Lung (tissue), 11 donors: ENCODE measurements at regions not wholly inside any gene's neighbourhood (a gene's known extent, or its start where the extent isn't known, plus 50 kb on each side); places are given as distances from the start of the nearest gene placed in this dataset.
"Not testable (repeated sequence)": the region's sequence is repeated elsewhere in the genome, so short reads cannot be mapped to it uniquely, and the experiment has no call there.

Experiments used
- ATAC-seq: fragments of 200-7000 bp; cut with Tn5 transposase; one replicate; pipeline ENCODE4 v1.9.1; 2020; ENCODE audit warnings: moderate number of reproducible peaks; ENCODE audit not compliant: insufficient read depth, low FRiP score
- DNase-seq, 3 donors: peaks; one replicate each; pipeline ENCODE4 v3.0.0-alpha.2; 2013 to 2017
- H3K27ac ChIP-seq, 2 donors: one replicate each; pipeline ENCODE4 v1.5.1; 2013; ENCODE audit warnings: mild to moderate bottlenecking in 2 of 2, moderate library complexity in 2 of 2, control low read depth in 1 of 2, inconsistent platforms in 1 of 2, low read depth in 1 of 2, low read length in 1 of 2
- H3K27me3 ChIP-seq, 3 donors: one replicate each; pipeline ENCODE4 v1.5.1; 2013; ENCODE audit warnings: low read length in 2 of 3; ENCODE audit not compliant: control insufficient read depth in 3 of 3, insufficient read depth in 3 of 3
- H3K36me3 ChIP-seq, 4 donors: one replicate each; pipeline ENCODE4 v1.5.1; 2013; ENCODE audit warnings: low read length in 4 of 4, mild to moderate bottlenecking in 1 of 4, moderate library complexity in 1 of 4; ENCODE audit not compliant: control insufficient read depth in 4 of 4, insufficient read depth in 4 of 4
- H3K4me1 ChIP-seq, 5 donors: one replicate each; pipeline ENCODE4 v1.5.1; 2013; ENCODE audit warnings: low read length in 5 of 5, mild to moderate bottlenecking in 2 of 5, moderate library complexity in 1 of 5; ENCODE audit not compliant: control insufficient read depth in 5 of 5, insufficient read depth in 5 of 5
- H3K4me3 ChIP-seq: one replicate; pipeline ENCODE4 v1.5.1; 2013; ENCODE audit warnings: mild to moderate bottlenecking, control low read depth, moderate library complexity
- H3K9ac ChIP-seq, 2 donors: one replicate each; pipeline ENCODE4 v1.5.1; 2013; ENCODE audit warnings: low read length in 2 of 2, control low read depth in 1 of 2; ENCODE audit not compliant: insufficient read depth in 1 of 2
- H3K9me3 ChIP-seq, 4 donors: one replicate each; pipeline ENCODE4 v1.5.1; 2013; ENCODE audit warnings: low read length in 3 of 4, mild to moderate bottlenecking in 1 of 4, moderate library complexity in 1 of 4; ENCODE audit not compliant: control insufficient read depth in 4 of 4, insufficient read depth in 3 of 4
- WGBS, 2 donors: extraction: QIAGEN DNeasy Blood & Tissue Kit; methylation state at CpG; one replicate each; pipeline ENCODE4 v1.1.7; 2013; 5-methylcytosine and 5-hydroxymethylcytosine counted together
- TF ChIP-seq, protein P1 (sequence below): IDR thresholded peaks from 2 replicates; pipeline ENCODE4 v1.5.1; 2012; ENCODE audit warnings: mild to moderate bottlenecking; ENCODE audit errors: control extremely low read depth, extremely low read depth
- donor health status: control.
- donor health status: control.
- donor health status: Bipolar disorder and iron deficiency.
- donor health status: healthy.
- donor health status: DM: yes; HTN: yes; CAD: no.

DNA sequence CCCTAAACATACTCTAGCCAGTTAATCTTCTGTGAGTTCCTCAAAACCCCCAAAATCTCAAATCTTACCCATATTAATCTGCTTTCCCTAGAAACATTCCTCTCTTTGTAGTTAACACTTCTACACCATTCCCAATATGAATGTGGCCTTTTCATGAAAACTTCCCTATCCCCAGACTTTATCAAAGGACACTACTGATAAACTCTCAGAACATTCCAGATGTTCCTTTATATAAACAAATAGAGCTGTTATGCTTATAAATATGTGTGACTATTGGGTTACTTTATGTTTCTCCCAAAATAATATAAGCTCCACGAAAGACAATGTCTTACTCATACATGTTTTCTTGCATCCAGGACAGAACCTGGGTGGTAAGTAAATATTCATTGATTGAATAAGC lies 205.4 kb upstream of the NFIA start:
- Histone ChIP-seq H3K9me3 (no peaks in the 10 kb centered on the region), H3K9ac (no peak overlapping the region), H3K36me3 (no peaks in the 10 kb centered on the region), H3K4me3 (no peak overlapping the region), H3K27me3 (no peaks in the 10 kb centered on the region), H3K4me1 (peaks cover 0 to 12% (median 0%) of the 10 kb centered on the region in 5 donors), H3K27ac (no peak overlapping the region)
- no peak for DNase-seq
- ATAC-seq = no peak
- 83 to 93% methylated on average over 1 of the region's 1 CpG for WGBS, 2 donors
- TF ChIP-seq, protein P1, sequence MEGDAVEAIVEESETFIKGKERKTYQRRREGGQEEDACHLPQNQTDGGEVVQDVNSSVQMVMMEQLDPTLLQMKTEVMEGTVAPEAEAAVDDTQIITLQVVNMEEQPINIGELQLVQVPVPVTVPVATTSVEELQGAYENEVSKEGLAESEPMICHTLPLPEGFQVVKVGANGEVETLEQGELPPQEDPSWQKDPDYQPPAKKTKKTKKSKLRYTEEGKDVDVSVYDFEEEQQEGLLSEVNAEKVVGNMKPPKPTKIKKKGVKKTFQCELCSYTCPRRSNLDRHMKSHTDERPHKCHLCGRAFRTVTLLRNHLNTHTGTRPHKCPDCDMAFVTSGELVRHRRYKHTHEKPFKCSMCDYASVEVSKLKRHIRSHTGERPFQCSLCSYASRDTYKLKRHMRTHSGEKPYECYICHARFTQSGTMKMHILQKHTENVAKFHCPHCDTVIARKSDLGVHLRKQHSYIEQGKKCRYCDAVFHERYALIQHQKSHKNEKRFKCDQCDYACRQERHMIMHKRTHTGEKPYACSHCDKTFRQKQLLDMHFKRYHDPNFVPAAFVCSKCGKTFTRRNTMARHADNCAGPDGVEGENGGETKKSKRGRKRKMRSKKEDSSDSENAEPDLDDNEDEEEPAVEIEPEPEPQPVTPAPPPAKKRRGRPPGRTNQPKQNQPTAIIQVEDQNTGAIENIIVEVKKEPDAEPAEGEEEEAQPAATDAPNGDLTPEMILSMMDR = no peak

GRCh38 chr1:60875138-60875537 lies 207.2 kb upstream of the NFIA start:
- ATAC-seq = no peak

GRCh38 chr1:60874718-60875117 lies 207.6 kb upstream of the NFIA start:
- Histone ChIP-seq H3K4me3 (no peak overlapping the region), H3K27me3 (no peaks in the 10 kb centered on the region), H3K36me3 (no peaks in the 10 kb centered on the region), H3K9me3 (no peaks in the 10 kb centered on the region), H3K9ac (no peak overlapping the region), H3K4me1 (peaks cover 0 to 15% (median 4%) of the 10 kb centered on the region in 5 donors), H3K27ac (no peak overlapping the region)
- DNase-seq = no peak
- 84 to 88% methylated on average over 4 of the region's 4 CpGs for WGBS, 2 donors
- no peak for ATAC-seq
- TF ChIP-seq, protein P1 = no peak

More at GRCh38 chr1:60875138-60875537, 207.2 kb upstream of the NFIA start:
- H3K4me3 ChIP-seq = no peak overlapping the region
- TF ChIP-seq, protein P1 = no peak
- WGBS, 2 donors = 93 to 100% methylated on average over 1 of the region's 1 CpG
- no peaks in the 10 kb centered on the region for H3K9me3 ChIP-seq
- no peak for DNase-seq
- peaks cover 0 to 15% (median 4%) of the 10 kb centered on the region in 5 donors for H3K4me1 ChIP-seq
- no peak overlapping the region for H3K9ac ChIP-seq
- H3K27me3 ChIP-seq = no peaks in the 10 kb centered on the region
- H3K36me3 ChIP-seq = no peaks in the 10 kb centered on the region
- no peak overlapping the region for H3K27ac ChIP-seq

DNA sequence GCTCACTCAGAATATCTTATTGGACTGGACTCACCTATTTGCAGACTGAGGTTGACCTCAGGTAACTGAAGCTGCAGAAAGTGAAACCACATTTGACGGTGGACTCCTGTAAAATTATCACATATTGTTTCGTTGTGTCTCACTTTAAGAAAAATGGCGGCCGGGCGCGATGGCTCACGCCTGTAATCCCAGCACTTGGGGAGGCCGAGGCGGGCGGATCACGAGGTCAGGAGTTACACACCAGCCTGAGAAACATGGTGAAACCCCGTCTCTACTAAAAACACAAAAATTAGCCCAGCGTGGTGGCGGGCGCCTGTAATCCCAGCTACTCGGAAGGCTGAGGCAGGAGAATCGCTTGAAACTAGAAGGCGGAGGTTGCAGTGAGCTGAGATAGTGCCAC lies 209.0 kb upstream of the NFIA start:
- H3K27ac ChIP-seq, H3K9me3 ChIP-seq, H3K4me3 ChIP-seq, DNase-seq, H3K9ac ChIP-seq, ATAC-seq, H3K36me3 ChIP-seq, H3K27me3 ChIP-seq: not testable (repeated sequence)
- 96% methylated on average over 18 of the region's 18 CpGs for WGBS, 2 donors
- H3K4me1 ChIP-seq = peaks cover 0 to 15% (median 4%) of the 10 kb centered on the region in 5 donors
